Bronchial epithelial cell (primary cell): ENCODE measurements at regions not wholly inside any gene's neighbourhood (a gene's known extent, or its start where the extent isn't known, plus 50 kb on each side); places are given as distances from the start of the nearest gene placed in this dataset.
A peak's percentile ranks its signal among the peaks of the same experiment; 100 is the strongest.

Experiments used
- DNase-seq: peaks from one replicate; pipeline ENCODE4 v3.0.0-alpha.2; 2010; ENCODE audit warnings: low read depth
- FAIRE-seq: peaks from 2 replicates; lab custom pipeline; 2011; peaks lifted over from hg19 to GRCh38; lab: Jason Lieb, UNC
- H3K27me3 ChIP-seq: 2 replicates; pipeline ENCODE4 v1.5.1; 2011; ENCODE audit warnings: low read length; ENCODE audit not compliant: control insufficient read depth, insufficient read depth
- H3K36me3 ChIP-seq: 2 replicates; pipeline ENCODE4 v1.5.1; 2011; ENCODE audit warnings: low read length; ENCODE audit not compliant: control insufficient read depth, insufficient read depth
- H3K4me3 ChIP-seq: 2 replicates; pipeline ENCODE4 v1.5.1; 2011; ENCODE audit warnings: mild to moderate bottlenecking, low read depth, low read length, control low read depth
- TF ChIP-seq, protein P1 (sequence below): IDR thresholded peaks from 2 replicates; pipeline ENCODE4 v1.5.1; 2011; ENCODE audit warnings: mild to moderate bottlenecking, moderate library complexity, low read length, control low read depth, inconsistent platforms; ENCODE audit not compliant: insufficient read depth, severe bottlenecking

DNA sequence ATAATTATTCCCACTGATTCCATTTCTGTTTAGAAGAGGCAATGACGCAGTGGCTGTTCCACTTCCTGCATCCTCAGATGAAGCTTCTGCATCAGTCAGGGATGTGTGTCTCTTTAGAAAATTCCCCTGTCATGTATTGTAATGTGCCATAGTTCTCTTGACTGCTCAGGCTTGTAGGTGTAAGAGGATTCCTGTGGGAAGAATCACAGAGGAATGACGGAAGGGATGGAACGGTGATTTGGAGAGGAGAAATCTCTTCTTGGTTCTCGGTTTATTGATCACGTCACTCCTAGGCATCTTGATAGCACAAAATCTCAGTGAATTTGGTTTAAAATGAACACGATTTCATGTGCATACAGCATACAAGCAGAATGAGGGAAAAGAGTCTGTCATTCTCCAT lies 69.8 kb upstream of the PRKCQ start:
- FAIRE-seq = no peak
- Histone ChIP-seq H3K36me3 (no peaks in the 10 kb centered on the region), H3K4me3 (no peak overlapping the region), H3K27me3 (no peaks in the 10 kb centered on the region)
- TF ChIP-seq, protein P1, sequence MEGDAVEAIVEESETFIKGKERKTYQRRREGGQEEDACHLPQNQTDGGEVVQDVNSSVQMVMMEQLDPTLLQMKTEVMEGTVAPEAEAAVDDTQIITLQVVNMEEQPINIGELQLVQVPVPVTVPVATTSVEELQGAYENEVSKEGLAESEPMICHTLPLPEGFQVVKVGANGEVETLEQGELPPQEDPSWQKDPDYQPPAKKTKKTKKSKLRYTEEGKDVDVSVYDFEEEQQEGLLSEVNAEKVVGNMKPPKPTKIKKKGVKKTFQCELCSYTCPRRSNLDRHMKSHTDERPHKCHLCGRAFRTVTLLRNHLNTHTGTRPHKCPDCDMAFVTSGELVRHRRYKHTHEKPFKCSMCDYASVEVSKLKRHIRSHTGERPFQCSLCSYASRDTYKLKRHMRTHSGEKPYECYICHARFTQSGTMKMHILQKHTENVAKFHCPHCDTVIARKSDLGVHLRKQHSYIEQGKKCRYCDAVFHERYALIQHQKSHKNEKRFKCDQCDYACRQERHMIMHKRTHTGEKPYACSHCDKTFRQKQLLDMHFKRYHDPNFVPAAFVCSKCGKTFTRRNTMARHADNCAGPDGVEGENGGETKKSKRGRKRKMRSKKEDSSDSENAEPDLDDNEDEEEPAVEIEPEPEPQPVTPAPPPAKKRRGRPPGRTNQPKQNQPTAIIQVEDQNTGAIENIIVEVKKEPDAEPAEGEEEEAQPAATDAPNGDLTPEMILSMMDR = no peak
- DNase-seq = peak; percentile 9

DNA sequence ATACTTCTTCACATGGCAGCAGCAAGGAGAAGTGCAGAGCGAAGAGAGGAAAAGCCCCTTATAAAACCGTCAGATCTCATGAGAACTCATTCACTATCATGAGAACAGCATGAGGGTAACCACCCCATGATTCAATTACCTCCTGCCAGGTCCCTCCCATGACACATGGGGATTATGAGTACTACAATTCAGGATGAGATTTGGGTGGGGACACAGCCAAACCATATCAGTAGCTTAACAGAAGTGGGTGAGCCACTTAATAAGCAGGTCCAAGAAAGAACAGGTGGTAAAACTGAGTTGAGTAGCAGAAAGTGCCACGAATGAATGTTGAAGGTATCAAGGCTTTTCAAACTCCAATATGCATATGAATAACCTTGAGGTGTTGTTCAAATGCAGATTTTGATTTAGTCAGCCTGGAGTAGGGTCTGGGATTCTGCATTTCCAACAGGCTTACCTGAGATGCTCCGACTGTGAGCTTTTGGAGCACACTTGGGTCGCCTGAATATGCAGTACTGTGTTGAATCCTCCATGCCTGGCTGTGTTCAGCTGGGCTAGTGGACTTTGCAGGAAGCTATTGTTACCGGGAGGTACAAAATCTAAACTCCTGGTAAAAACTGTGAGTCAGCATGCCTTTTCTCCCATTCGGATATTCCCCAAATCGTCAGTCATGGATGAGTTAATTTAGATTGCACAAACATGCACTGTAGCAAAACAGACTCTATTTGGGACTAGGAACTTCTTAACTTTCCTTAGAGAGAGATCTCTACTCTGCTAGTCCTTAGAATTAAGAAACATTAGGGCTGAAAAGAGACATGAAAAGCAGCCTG lies 69.0 kb upstream of the PRKCQ start:
- H3K4me3 ChIP-seq = no peak overlapping the region
- H3K27me3 ChIP-seq = no peaks in the 10 kb centered on the region
- DNase-seq = peak; percentile 37
- FAIRE-seq = no peak
- TF ChIP-seq, protein P1 = no peak
- H3K36me3 ChIP-seq = no peaks in the 10 kb centered on the region

DNA sequence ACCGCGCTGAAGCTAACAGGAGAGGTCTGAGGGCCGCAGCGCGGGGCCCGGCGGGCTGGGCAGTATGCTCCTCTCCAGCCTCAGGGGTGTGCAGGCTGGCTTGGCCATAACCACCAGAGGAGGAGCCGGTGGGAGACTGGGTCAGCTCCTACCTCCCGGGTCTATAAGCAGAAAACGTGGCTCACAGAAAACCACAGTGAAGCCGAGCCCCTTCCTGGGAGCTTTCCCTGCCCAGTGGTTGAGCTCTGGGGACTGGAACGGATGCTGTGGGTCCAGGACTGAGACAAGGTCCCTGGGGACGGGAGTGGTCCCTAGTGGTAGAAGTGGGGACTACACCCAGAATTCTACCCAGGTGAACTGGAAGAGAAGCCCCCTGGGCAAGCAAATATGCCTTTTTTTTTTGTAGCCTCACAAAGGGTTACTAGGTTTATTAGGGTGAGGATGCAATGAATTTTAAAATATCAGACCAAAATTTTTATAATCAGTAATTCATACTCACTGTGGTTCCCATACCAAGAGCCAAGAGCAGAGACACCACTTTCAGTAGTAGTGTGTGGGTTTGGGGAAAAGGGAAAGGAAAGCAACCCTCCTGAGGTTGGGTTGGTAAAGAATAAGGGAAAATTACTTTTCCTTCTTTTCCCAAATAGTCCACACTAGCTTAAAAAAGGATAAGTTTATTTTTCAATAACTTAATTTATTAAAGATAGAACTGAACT lies 67.9 kb upstream of the PRKCQ start:
- no peaks in the 10 kb centered on the region for H3K36me3 ChIP-seq
- FAIRE-seq (no peak), DNase-seq (peak; percentile 52)
- TF ChIP-seq, protein P1 = peak; percentile 88
- H3K4me3 ChIP-seq = no peak overlapping the region
- no peaks in the 10 kb centered on the region for H3K27me3 ChIP-seq

DNA sequence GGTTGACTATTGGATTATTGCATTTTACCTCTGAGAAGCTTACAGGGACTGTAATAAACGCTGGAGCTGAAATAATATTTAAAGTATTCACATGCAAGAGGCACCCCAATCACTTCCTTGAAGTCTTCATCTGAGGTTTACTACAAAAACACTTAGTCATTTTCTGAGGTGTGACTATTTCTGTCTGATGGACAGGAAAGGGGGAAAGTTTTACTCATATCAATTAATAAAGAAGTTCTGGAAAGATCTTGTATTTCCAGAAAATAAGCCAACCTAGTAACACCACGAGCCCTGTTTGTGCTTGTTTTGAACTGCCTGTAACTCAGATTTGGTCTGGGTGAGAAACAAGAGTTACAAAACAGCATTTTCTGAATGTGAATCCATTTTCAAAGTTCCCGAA lies 63.9 kb upstream of the PRKCQ start:
- no peak overlapping the region for H3K4me3 ChIP-seq
- no peak for FAIRE-seq
- peak; percentile 40 for DNase-seq
- TF ChIP-seq, protein P1 = no peak
- H3K27me3 ChIP-seq = no peaks in the 10 kb centered on the region
- H3K36me3 ChIP-seq = no peaks in the 10 kb centered on the region

DNA sequence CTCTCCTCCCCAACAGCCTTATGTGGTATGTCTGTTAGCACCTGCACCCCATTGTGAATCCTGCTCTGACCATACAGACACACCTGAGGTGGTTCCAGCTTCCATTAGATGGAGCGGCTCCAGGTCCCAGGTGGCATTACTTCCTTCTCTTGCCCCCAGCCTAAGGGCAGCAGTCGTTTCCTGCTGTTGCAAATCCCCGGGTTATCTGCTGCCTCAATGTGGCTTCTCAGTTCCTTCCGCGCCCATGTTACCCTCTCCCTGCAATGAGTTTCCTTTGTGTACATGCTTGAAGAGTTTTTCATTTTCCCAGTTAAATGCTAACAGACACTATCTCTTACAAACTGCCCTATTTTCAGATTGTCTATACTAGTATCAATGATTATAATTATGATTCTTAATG lies 62.8 kb upstream of the PRKCQ start:
- no peak for FAIRE-seq
- TF ChIP-seq, protein P1 = no peak

More for the DNA sequence above, 62.8 kb upstream of the PRKCQ start:
- Histone ChIP-seq H3K36me3 (no peaks in the 10 kb centered on the region), H3K4me3 (no peak overlapping the region), H3K27me3 (no peaks in the 10 kb centered on the region)
- DNase-seq = no peak
